Neural cell (in vitro differentiated cells): ENCODE measurements at regions not wholly inside any gene's neighbourhood (a gene's known extent, or its start where the extent isn't known, plus 50 kb on each side); places are given as distances from the start of the nearest gene placed in this dataset.

Source experiments
- EP300 ChIP-seq: fragments of 450-650 bp; conservative IDR thresholded peaks from 2 replicates; pipeline ENCODE4 v1.6.1; 2014; ENCODE audit warnings: antibody characterized with exemption, mild to moderate bottlenecking, moderate library complexity; ENCODE audit not compliant: poor library complexity, severe bottlenecking
- EZH2 ChIP-seq: fragments of 200-600, 300-800 bp; shearing (Covaris generic), sonication (generic); IDR thresholded peaks from 2 replicates; pipeline ENCODE4 v1.6.1; 2014; ENCODE audit warnings: antibody characterized with exemption, low read length, borderline replicate concordance, mild to moderate bottlenecking; ENCODE audit not compliant: insufficient read depth, poor library complexity, severe bottlenecking
- POLR2AphosphoS5 ChIP-seq: IDR thresholded peaks from 2 replicates; pipeline ENCODE4 v1.6.1; 2012
- SMC3 ChIP-seq: fragments of 450-650 bp; conservative IDR thresholded peaks from 2 replicates; pipeline ENCODE4 v1.6.1; 2014; ENCODE audit warnings: antibody characterized with exemption, mild to moderate bottlenecking, moderate library complexity; ENCODE audit not compliant: poor library complexity
- TF ChIP-seq, protein P1 (sequence below): fragments of 450-650 bp; IDR thresholded peaks from 2 replicates; pipeline ENCODE4 v1.5.1; 2014; ENCODE audit warnings: antibody characterized with exemption, mild to moderate bottlenecking, moderate library complexity; ENCODE audit not compliant: poor library complexity, severe bottlenecking

GRCh38 chr20:40280616-40281015 is 408.4 kb downstream of the MAFB start:
- TF ChIP-seq, protein P1, sequence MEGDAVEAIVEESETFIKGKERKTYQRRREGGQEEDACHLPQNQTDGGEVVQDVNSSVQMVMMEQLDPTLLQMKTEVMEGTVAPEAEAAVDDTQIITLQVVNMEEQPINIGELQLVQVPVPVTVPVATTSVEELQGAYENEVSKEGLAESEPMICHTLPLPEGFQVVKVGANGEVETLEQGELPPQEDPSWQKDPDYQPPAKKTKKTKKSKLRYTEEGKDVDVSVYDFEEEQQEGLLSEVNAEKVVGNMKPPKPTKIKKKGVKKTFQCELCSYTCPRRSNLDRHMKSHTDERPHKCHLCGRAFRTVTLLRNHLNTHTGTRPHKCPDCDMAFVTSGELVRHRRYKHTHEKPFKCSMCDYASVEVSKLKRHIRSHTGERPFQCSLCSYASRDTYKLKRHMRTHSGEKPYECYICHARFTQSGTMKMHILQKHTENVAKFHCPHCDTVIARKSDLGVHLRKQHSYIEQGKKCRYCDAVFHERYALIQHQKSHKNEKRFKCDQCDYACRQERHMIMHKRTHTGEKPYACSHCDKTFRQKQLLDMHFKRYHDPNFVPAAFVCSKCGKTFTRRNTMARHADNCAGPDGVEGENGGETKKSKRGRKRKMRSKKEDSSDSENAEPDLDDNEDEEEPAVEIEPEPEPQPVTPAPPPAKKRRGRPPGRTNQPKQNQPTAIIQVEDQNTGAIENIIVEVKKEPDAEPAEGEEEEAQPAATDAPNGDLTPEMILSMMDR: no peak
- TF ChIP-seq EZH2: no peak
- TF ChIP-seq EP300: no peak
- no peak for TF ChIP-seq SMC3
- no peak for TF ChIP-seq POLR2AphosphoS5
